Endothelial cell (in vitro differentiated cells): ENCODE measurements at regions not wholly inside any gene's neighbourhood (a gene's known extent, or its start where the extent isn't known, plus 50 kb on each side); places are given as distances from the start of the nearest gene placed in this dataset.

Experiments used
- DNase-seq: peaks from one replicate; pipeline ENCODE4 v3.0.0; 2021; ENCODE audit warnings: low spot score
- H3K27ac Mint-ChIP-seq: one replicate; pipeline ENCODE4 v1.8.0; 2021; ENCODE audit warnings: mixed read lengths, inconsistent platforms; ENCODE audit not compliant: unreplicated experiment
- H3K27me3 Mint-ChIP-seq: one replicate; pipeline ENCODE4 v1.8.0; 2021; ENCODE audit warnings: mild to moderate bottlenecking, moderate library complexity, mixed read lengths, inconsistent platforms; ENCODE audit not compliant: unreplicated experiment
- H3K36me3 Mint-ChIP-seq: one replicate; pipeline ENCODE4 v1.8.0; 2021; ENCODE audit warnings: mild to moderate bottlenecking, low read depth, mixed read lengths, inconsistent platforms; ENCODE audit not compliant: unreplicated experiment
- H3K4me1 Mint-ChIP-seq: one replicate; pipeline ENCODE4 v1.8.0; 2021; ENCODE audit warnings: mild to moderate bottlenecking, mixed read lengths, inconsistent platforms; ENCODE audit not compliant: unreplicated experiment
- H3K4me3 Mint-ChIP-seq: one replicate; pipeline ENCODE4 v1.8.0; 2021; ENCODE audit warnings: mild to moderate bottlenecking, mixed read lengths, inconsistent platforms; ENCODE audit not compliant: unreplicated experiment
- H3K9me3 Mint-ChIP-seq: one replicate; pipeline ENCODE4 v1.8.0; 2021; ENCODE audit warnings: mixed read lengths, inconsistent platforms; ENCODE audit not compliant: unreplicated experiment
- TF ChIP-seq, protein P1 (sequence below): fragments of 200-600 bp; sonication (generic); IDR thresholded peaks from one replicate; pipeline ENCODE4 v1.5.0; 2021; ENCODE audit warnings: antibody characterized with exemption; ENCODE audit not compliant: unreplicated experiment

DNA sequence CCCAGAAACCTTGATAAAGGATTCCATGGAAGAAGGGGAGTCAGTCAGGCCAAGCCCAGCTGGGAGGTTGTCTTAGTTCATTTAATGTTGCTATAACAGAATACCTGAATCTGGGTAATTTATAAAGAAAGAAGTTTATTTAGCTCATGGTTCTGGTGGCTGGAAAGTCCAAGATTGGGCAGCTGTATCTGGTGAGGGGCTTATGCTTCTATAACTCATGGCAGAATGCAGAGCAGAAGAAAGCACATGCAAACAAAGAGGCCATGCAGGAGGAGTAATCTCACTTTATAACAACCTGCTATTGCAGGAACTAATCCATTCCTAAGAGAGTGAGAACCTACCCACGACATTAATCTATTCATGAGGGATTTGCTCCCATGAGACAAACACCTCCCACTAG, 54.2 kb upstream of the ANKRD1 start:
- no peaks in the 10 kb centered on the region for H3K27me3 Mint-ChIP-seq
- TF ChIP-seq, protein P1, sequence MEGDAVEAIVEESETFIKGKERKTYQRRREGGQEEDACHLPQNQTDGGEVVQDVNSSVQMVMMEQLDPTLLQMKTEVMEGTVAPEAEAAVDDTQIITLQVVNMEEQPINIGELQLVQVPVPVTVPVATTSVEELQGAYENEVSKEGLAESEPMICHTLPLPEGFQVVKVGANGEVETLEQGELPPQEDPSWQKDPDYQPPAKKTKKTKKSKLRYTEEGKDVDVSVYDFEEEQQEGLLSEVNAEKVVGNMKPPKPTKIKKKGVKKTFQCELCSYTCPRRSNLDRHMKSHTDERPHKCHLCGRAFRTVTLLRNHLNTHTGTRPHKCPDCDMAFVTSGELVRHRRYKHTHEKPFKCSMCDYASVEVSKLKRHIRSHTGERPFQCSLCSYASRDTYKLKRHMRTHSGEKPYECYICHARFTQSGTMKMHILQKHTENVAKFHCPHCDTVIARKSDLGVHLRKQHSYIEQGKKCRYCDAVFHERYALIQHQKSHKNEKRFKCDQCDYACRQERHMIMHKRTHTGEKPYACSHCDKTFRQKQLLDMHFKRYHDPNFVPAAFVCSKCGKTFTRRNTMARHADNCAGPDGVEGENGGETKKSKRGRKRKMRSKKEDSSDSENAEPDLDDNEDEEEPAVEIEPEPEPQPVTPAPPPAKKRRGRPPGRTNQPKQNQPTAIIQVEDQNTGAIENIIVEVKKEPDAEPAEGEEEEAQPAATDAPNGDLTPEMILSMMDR, result no peak
- no peak overlapping the region for H3K27ac Mint-ChIP-seq

DNA sequence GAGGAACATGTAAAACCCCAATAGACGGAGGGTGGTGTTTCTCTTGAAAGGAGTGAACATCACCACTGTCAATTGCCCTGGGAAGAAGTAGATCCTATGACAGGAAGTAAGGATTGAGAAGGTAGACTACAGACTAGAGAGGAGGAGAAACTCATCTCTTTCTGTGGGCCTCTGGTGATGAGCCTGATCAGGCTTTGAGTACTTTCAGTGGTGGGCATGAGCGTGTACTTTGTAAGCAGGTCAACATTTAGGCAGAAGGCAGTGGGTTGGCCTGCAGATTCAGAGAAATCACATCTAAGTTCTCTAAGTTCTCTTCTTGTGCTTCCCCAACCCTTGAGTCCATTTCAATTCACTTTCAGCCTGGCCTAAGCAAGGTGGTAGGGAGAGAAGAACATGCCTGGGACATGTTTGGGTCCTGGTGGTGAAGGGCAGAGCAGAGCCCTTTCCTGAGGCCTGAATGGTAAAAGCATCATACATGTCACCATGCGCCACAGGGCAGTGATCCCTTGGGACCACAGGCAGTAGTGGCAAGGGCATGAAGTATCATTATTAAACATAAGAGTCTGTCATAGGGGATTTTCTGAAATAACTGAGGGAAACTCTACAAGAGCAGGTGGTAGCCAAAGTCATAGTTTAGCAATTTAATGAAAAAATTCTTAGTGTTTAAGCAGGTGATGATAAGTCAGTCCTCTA, 56.4 kb upstream of the ANKRD1 start:
- Mint-ChIP-seq H3K9me3 (no peaks in the 10 kb centered on the region), H3K27me3 (no peaks in the 10 kb centered on the region), H3K4me1 (no peaks in the 10 kb centered on the region), H3K27ac (no peak overlapping the region), H3K36me3 (no peaks in the 10 kb centered on the region), H3K4me3 (no peak overlapping the region)
- no peak for DNase-seq
- TF ChIP-seq, protein P1, result no peak

More for the DNA sequence above, 54.2 kb upstream of the ANKRD1 start:
- Mint-ChIP-seq H3K4me3 (no peak overlapping the region), H3K36me3 (no peaks in the 10 kb centered on the region), H3K9me3 (no peaks in the 10 kb centered on the region), H3K4me1 (no peaks in the 10 kb centered on the region)
- no peak for DNase-seq

DNA sequence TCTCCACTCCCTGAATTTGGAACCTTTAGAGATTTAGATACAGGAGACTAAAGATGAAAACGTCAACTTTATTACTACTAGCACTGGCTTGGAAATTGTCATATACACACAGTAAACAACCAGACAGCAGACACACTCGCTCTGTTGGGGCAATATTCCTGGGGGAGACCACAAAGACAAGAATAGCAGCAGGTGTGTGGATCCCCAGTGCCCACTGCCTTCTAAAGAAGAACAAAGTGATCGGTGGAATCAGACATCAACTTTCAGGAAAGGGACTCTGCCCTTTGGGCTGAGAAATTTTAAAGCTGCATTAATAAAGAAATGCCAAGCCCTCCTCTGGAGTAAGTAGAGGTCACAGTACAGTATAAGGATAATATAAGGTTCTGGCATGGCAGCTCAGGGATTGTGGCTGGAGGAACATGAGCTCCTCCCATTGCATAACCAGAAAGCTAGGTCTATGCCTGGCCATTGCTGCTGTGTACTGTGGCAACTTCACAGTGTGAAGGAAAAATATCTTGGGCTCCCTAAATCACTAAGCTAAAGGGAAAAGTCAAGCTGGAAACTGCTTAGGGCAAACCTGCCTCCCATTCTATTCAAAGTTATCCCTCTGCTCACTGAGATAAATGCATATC, 57.1 kb upstream of the ANKRD1 start:
- H3K27me3 Mint-ChIP-seq, result no peaks in the 10 kb centered on the region
- no peak for DNase-seq
- H3K4me3 Mint-ChIP-seq, result no peak overlapping the region
- TF ChIP-seq, protein P1, result no peak
- no peaks in the 10 kb centered on the region for H3K9me3 Mint-ChIP-seq
- no peaks in the 10 kb centered on the region for H3K4me1 Mint-ChIP-seq
- no peaks in the 10 kb centered on the region for H3K36me3 Mint-ChIP-seq
- H3K27ac Mint-ChIP-seq, result no peak overlapping the region

DNA sequence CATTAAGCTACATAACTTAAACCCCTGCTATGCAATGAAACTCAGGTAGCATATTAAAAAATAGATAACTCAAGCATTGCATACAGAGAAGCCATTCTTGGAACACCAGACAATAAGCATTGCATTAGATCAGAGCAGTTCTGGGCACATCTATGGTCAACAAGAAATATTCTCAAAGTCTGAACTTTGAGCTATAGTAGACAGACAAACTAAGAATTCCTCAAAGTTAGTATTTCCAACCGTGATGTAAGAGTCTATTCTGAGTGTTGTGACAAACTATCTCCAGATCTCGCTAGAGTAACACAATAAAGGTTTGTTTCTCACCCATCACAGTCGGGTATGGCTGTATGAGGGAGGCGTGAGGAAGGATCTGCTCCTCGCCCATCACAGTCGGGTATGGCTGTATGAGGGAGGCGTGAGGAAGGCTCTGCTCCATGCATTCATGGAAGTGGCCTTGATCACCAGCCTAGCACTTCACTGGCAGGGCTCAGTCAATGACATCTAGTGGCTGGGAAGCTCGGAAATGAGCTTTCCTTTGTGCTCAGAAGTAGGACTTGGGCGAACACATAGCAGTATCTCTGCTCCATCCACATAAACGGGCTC, 61.6 kb upstream of the ANKRD1 start:
- TF ChIP-seq, protein P1, result no peak
- Mint-ChIP-seq H3K36me3 (no peaks in the 10 kb centered on the region), H3K9me3 (no peaks in the 10 kb centered on the region), H3K27ac (no peak overlapping the region), H3K4me1 (no peaks in the 10 kb centered on the region), H3K27me3 (no peaks in the 10 kb centered on the region), H3K4me3 (no peak overlapping the region)
- no peak for DNase-seq

DNA sequence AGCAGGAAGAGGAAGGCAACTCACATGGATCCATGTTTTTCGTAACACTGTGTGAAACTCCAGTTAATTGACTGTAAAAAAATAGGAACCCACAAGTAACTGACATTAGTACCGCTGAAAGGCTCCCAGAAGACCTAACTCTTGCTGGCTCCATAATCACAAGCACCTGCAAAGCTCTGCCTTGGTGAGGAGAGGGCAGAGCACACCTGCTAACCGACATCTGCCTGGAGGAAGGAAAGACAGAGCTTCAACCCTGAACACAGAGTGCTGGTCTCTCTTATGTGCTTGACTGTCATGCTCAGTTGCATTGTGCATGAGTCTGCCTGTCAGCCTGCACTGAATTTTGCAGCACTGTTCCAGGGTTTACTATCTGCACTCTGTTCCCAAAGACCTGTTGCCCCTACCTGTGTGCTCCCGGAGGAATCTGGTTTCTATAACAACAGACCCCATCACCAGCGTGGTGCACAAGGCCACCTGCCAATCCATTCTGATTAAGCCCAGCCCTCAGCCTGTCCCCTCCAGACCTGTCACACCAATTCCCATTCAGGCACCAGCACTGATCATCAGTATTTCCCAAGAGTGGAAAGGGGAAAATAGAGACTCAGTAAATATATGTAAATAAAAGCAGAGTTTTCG, 63.1 kb upstream of the ANKRD1 start:
- TF ChIP-seq, protein P1, result no peak
- H3K4me1 Mint-ChIP-seq, result peaks cover 2% of the 10 kb centered on the region
- H3K4me3 Mint-ChIP-seq, result no peak overlapping the region
- H3K36me3 Mint-ChIP-seq, result no peaks in the 10 kb centered on the region
- H3K27me3 Mint-ChIP-seq, result peaks cover 1% of the 10 kb centered on the region
- H3K27ac Mint-ChIP-seq, result no peak overlapping the region
- no peaks in the 10 kb centered on the region for H3K9me3 Mint-ChIP-seq
- DNase-seq, result no peak
